Lung (tissue), 11 donors: ENCODE measurements at regions not wholly inside any gene's neighbourhood (a gene's known extent, or its start where the extent isn't known, plus 50 kb on each side); places are given as distances from the start of the nearest gene placed in this dataset.

Experiments
- ATAC-seq: fragments of 200-7000 bp; cut with Tn5 transposase; one replicate; pipeline ENCODE4 v1.9.1; 2020; ENCODE audit warnings: moderate number of reproducible peaks; ENCODE audit not compliant: insufficient read depth, low FRiP score
- DNase-seq, 3 donors: peaks; one replicate each; pipeline ENCODE4 v3.0.0-alpha.2; 2013 to 2017
- H3K27ac ChIP-seq, 2 donors: one replicate each; pipeline ENCODE4 v1.5.1; 2013; ENCODE audit warnings: mild to moderate bottlenecking in 2 of 2, moderate library complexity in 2 of 2, control low read depth in 1 of 2, inconsistent platforms in 1 of 2, low read depth in 1 of 2, low read length in 1 of 2
- H3K27me3 ChIP-seq, 3 donors: one replicate each; pipeline ENCODE4 v1.5.1; 2013; ENCODE audit warnings: low read length in 2 of 3; ENCODE audit not compliant: control insufficient read depth in 3 of 3, insufficient read depth in 3 of 3
- H3K36me3 ChIP-seq, 4 donors: one replicate each; pipeline ENCODE4 v1.5.1; 2013; ENCODE audit warnings: low read length in 4 of 4, mild to moderate bottlenecking in 1 of 4, moderate library complexity in 1 of 4; ENCODE audit not compliant: control insufficient read depth in 4 of 4, insufficient read depth in 4 of 4
- H3K4me1 ChIP-seq, 5 donors: one replicate each; pipeline ENCODE4 v1.5.1; 2013; ENCODE audit warnings: low read length in 5 of 5, mild to moderate bottlenecking in 2 of 5, moderate library complexity in 1 of 5; ENCODE audit not compliant: control insufficient read depth in 5 of 5, insufficient read depth in 5 of 5
- H3K4me3 ChIP-seq: one replicate; pipeline ENCODE4 v1.5.1; 2013; ENCODE audit warnings: mild to moderate bottlenecking, control low read depth, moderate library complexity
- H3K9ac ChIP-seq, 2 donors: one replicate each; pipeline ENCODE4 v1.5.1; 2013; ENCODE audit warnings: low read length in 2 of 2, control low read depth in 1 of 2; ENCODE audit not compliant: insufficient read depth in 1 of 2
- H3K9me3 ChIP-seq, 4 donors: one replicate each; pipeline ENCODE4 v1.5.1; 2013; ENCODE audit warnings: low read length in 3 of 4, mild to moderate bottlenecking in 1 of 4, moderate library complexity in 1 of 4; ENCODE audit not compliant: control insufficient read depth in 4 of 4, insufficient read depth in 3 of 4
- WGBS, 2 donors: extraction: QIAGEN DNeasy Blood & Tissue Kit; methylation state at CpG; one replicate each; pipeline ENCODE4 v1.1.7; 2013; 5-methylcytosine and 5-hydroxymethylcytosine counted together
- TF ChIP-seq, protein P1 (sequence below): IDR thresholded peaks from 2 replicates; pipeline ENCODE4 v1.5.1; 2012; ENCODE audit warnings: mild to moderate bottlenecking; ENCODE audit errors: control extremely low read depth, extremely low read depth
- donor health status: control.
- donor health status: control.
- donor health status: Bipolar disorder and iron deficiency.
- donor health status: healthy.
- donor health status: DM: yes; HTN: yes; CAD: no.

DNA sequence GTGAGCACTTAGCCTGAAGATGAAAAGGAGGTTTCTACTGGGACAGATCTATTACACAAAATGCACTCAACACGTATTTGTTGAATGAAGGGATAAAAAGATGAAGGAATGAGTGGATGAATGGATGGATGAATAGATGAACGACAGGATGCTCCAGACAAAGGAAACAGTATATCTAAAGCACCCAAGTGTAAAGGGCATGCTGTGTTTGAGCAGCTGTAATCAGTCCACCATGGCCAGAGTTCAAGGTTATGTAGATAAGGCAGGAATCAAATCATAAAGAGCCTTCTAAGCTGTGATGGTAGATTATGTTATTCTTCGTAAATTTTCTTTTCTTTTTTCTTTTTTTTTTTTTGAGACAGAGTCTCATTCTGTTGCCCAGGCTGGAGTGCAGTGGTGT, 194.4 kb upstream of the FOXN2 start:
- 85 to 87% methylated on average over 3 of the region's 3 CpGs for WGBS, 2 donors
- Histone ChIP-seq H3K9me3 (no peaks in the 10 kb centered on the region), H3K27me3 (no peaks in the 10 kb centered on the region), H3K9ac (no peak overlapping the region), H3K4me3 (no peak overlapping the region), H3K4me1 (no peaks in the 10 kb centered on the region), H3K27ac (no peak overlapping the region), H3K36me3 (no peaks in the 10 kb centered on the region)
- DNase-seq (no peak), ATAC-seq (no peak)
- TF ChIP-seq, protein P1, sequence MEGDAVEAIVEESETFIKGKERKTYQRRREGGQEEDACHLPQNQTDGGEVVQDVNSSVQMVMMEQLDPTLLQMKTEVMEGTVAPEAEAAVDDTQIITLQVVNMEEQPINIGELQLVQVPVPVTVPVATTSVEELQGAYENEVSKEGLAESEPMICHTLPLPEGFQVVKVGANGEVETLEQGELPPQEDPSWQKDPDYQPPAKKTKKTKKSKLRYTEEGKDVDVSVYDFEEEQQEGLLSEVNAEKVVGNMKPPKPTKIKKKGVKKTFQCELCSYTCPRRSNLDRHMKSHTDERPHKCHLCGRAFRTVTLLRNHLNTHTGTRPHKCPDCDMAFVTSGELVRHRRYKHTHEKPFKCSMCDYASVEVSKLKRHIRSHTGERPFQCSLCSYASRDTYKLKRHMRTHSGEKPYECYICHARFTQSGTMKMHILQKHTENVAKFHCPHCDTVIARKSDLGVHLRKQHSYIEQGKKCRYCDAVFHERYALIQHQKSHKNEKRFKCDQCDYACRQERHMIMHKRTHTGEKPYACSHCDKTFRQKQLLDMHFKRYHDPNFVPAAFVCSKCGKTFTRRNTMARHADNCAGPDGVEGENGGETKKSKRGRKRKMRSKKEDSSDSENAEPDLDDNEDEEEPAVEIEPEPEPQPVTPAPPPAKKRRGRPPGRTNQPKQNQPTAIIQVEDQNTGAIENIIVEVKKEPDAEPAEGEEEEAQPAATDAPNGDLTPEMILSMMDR: no peak

DNA sequence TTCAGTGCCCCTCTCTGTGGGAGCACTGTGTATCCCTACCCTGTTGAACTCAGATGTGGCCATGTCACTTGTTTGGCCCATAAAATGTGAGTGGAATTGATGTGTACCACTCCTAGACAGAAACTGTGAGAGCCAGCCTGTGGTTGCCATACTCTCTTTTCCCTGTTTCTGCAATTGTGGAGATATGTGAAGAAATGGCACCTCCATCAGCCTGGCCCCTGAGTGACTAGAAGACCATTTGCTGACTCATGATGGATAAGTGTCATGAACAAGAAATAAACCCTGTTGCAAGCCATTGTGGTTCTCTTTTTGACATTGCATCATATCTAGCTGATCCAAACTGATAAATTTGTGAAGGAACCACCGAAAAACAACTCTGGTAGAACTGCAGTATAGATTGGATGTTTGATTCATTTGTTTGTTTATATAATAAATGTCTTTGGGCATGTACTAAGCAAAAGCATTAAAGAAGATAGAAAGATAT, 193.7 kb upstream of the FOXN2 start:
- no peak for ATAC-seq
- H3K27ac ChIP-seq: peak overlapping the region in 1 of 2 donors; percentile 9
- 26 to 65% methylated on average over 1 of the region's 1 CpG for WGBS, 2 donors

DNA sequence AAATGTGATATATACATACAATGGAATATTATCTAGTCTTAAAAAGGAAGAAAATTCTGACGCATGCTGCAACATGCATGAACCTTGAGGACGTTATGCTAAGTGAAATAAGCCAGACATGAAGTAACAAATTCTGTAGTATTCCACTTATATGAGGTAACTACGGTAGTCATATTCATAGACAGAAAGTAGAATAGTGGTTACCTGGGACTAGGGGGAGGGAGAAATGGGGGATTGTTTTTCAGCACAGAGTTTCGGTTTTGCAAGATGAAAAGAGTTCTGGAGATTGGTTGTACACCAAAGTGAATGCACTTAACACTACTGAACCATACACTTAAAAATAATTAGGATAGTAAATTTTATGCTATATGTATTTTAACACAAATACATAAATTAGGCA, 192.3 kb upstream of the FOXN2 start:
- no peak for ATAC-seq
- Histone ChIP-seq H3K4me3 (no peak overlapping the region), H3K9me3 (no peaks in the 10 kb centered on the region), H3K9ac (no peak overlapping the region), H3K36me3 (no peaks in the 10 kb centered on the region), H3K27ac (no peak overlapping the region), H3K4me1 (no peaks in the 10 kb centered on the region), H3K27me3 (no peaks in the 10 kb centered on the region)
- WGBS, 2 donors: 88 to 89% methylated on average over 4 of the region's 4 CpGs
- TF ChIP-seq, protein P1: no peak
- DNase-seq: no peak

More for the DNA sequence above, 193.7 kb upstream of the FOXN2 start:
- H3K4me1 ChIP-seq: no peaks in the 10 kb centered on the region
- no peak overlapping the region for H3K9ac ChIP-seq
- TF ChIP-seq, protein P1: no peak
- no peaks in the 10 kb centered on the region for H3K9me3 ChIP-seq
- no peaks in the 10 kb centered on the region for H3K27me3 ChIP-seq
- no peak for DNase-seq
- no peaks in the 10 kb centered on the region for H3K36me3 ChIP-seq
- no peak overlapping the region for H3K4me3 ChIP-seq

DNA sequence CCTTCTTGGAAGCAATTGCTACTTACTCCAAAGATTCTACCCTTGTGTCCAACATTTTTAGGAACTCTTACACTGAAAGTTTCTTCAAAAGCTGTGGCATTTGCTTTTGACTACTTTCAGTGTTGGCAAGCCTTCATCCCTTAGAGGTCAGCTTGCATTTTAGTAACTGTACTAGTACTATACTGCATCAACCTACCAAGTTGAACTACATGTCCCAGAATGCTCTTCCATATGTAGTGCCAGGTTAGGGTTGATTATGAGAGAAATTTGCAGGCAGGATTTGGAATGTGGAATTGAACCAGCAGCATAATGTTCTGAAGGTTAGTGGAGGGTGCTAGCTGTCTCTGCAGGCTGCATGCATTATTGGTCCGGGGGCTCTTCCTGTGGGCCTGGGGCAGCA, 189.9 kb upstream of the FOXN2 start:
- H3K27me3 ChIP-seq: no peaks in the 10 kb centered on the region
- H3K9ac ChIP-seq: no peak overlapping the region
- no peaks in the 10 kb centered on the region for H3K9me3 ChIP-seq
- ATAC-seq (no peak), DNase-seq (no peak)
- no peaks in the 10 kb centered on the region for H3K4me1 ChIP-seq
- WGBS, 2 donors: 86 to 98% methylated on average over 1 of the region's 1 CpG
- H3K27ac ChIP-seq: no peak overlapping the region
- TF ChIP-seq, protein P1: no peak
- H3K36me3 ChIP-seq: no peaks in the 10 kb centered on the region
- H3K4me3 ChIP-seq: no peak overlapping the region
